ENCODE measurements at regions not wholly inside any gene's neighbourhood (a gene's known extent, or its start where the extent isn't known, plus 50 kb on each side); places are given as distances from the start of the nearest gene placed in this dataset.

GRCh38 chr21:15539376-15539775 is 190.4 kb upstream of the USP25 start (continued):
- no peak for TF ChIP-seq CREB1 (CRISPR knock-in tag; IDR thresholded peaks at IDR 0.05; ENCODE audit: low read depth)
- no peak for TF ChIP-seq REST (IDR thresholded peaks at IDR 0.05; ENCODE audit: unreplicated experiment)

GRCh38 chr21:15543473-15543872 is 186.3 kb upstream of the USP25 start:
- no peaks in the 10 kb centered on the region for H3K27me3 ChIP-seq (ENCODE audit: insufficient read depth)
- H3K27me3 Mint-ChIP-seq (ENCODE audit: insufficient read depth, low read depth, poor library complexity): peaks cover 2% of the 10 kb centered on the region
- H3K27ac Mint-ChIP-seq: no peak overlapping the region
- no peaks in the 10 kb centered on the region for H4K20me1 ChIP-seq (replicated peaks; ENCODE audit: insufficient read depth)
- no peak for TF ChIP-seq EZH2phosphoT487 (IDR thresholded peaks at IDR 0.05; ENCODE audit: unreplicated experiment)
- no peak for TF ChIP-seq ETS1 (IDR thresholded peaks at IDR 0.05)
- no peak for TF ChIP-seq STAT1 (IDR thresholded peaks at IDR 0.05; ENCODE audit: unreplicated experiment)
- H3K4me3 ChIP-seq: no peak overlapping the region
- H3F3A ChIP-seq (replicated peaks; ENCODE audit: low read depth): no peaks in the 10 kb centered on the region
- H3K9me3 Mint-ChIP-seq: no peaks in the 10 kb centered on the region
- H3K9me2 ChIP-seq (ENCODE audit: insufficient read depth): no peaks in the 10 kb centered on the region
- no peak for DNase-seq (ENCODE audit: low spot score)
- no peak for ATAC-seq
- 0 out of 3 replicates have a peak, but pooled peaks cover 4% of the 10 kb centered on the region for H3K4me1 Mint-ChIP-seq
- no peak overlapping the region for H3K4me3 Mint-ChIP-seq
- H3K36me3 Mint-ChIP-seq (ENCODE audit: low read depth): no peaks in the 10 kb centered on the region
- H3K36me3 ChIP-seq (ENCODE audit: insufficient read depth): no peaks in the 10 kb centered on the region
- no peaks in the 10 kb centered on the region for H3K4me1 ChIP-seq (ENCODE audit: insufficient read depth)
- no peak overlapping the region for H3K4me2 ChIP-seq
- H2AFZ ChIP-seq: peak overlapping the region; percentile 80; the same call in 1 of the 2 replicates
- H3K27ac ChIP-seq (ENCODE audit: low read depth): no peak overlapping the region
- no peaks in the 10 kb centered on the region for H3K79me2 ChIP-seq (replicated peaks; ENCODE audit: insufficient read depth)

GRCh38 chr21:15549671-15550070 is 180.1 kb upstream of the USP25 start:
- no peaks in the 10 kb centered on the region for H3K36me3 Mint-ChIP-seq (ENCODE audit: low read depth)
- DNase-seq (ENCODE audit: low spot score): peak; percentile 67
- Histone ChIP-seq H4K20me1 (replicated peaks; ENCODE audit: insufficient read depth) (no peaks in the 10 kb centered on the region), H3K4me2 (no peak overlapping the region), H3K27ac (ENCODE audit: low read depth) (no peak overlapping the region), H3K36me3 (ENCODE audit: insufficient read depth) (no peaks in the 10 kb centered on the region), H3K79me2 (replicated peaks; ENCODE audit: insufficient read depth) (no peaks in the 10 kb centered on the region), H2AFZ (no peak overlapping the region), H3K4me1 (ENCODE audit: insufficient read depth) (no peaks in the 10 kb centered on the region), H3K4me3 (no peak overlapping the region), H3K9me2 (ENCODE audit: insufficient read depth) (no peaks in the 10 kb centered on the region), H3K27me3 (ENCODE audit: insufficient read depth) (no peaks in the 10 kb centered on the region), H3F3A (replicated peaks; ENCODE audit: low read depth) (no peaks in the 10 kb centered on the region)
- TF ChIP-seq ZNF462 (CRISPR knock-in tag; IDR thresholded peaks at IDR 0.05) (peak; percentile 94), POLR2AphosphoS5 (IDR thresholded peaks at IDR 0.05; ENCODE audit: low read depth) (no peak)
- peaks cover 10% of the 10 kb centered on the region; the same call in 2 of the 3 replicates for H3K4me1 Mint-ChIP-seq
- H3K9me3 Mint-ChIP-seq: no peaks in the 10 kb centered on the region
- no peak overlapping the region for H3K27ac Mint-ChIP-seq
- no peak overlapping the region for H3K4me3 Mint-ChIP-seq
- peak; percentile 79 for ATAC-seq
- no peaks in the 10 kb centered on the region for H3K27me3 Mint-ChIP-seq (ENCODE audit: insufficient read depth, low read depth, poor library complexity)

Data from GM23338 (cell line).